ENCODE measurements at regions not wholly inside any gene's neighbourhood (a gene's known extent, or its start where the extent isn't known, plus 50 kb on each side); places are given as distances from the start of the nearest gene placed in this dataset.

GRCh38 chr18:39489431-39489830 lies 1923.8 kb upstream of the CELF4 start:
- H4K20me1 ChIP-seq, result no peaks in the 10 kb centered on the region
- H3K9ac ChIP-seq, result no peak overlapping the region
- H3K4me2 ChIP-seq, result no peak overlapping the region
- H3K9me3 ChIP-seq, result no peaks in the 10 kb centered on the region
- H3K27me3 ChIP-seq, result no peaks in the 10 kb centered on the region
- H3K27ac ChIP-seq, result no peak overlapping the region
- no peaks in the 10 kb centered on the region for H3K36me3 ChIP-seq
- no peaks in the 10 kb centered on the region for H3K4me1 ChIP-seq
- TF ChIP-seq Cebpa-rat (IDR thresholded peaks at IDR 0.05), result no peak
- no peak overlapping the region for H3K4me3 ChIP-seq

- Histone ChIP-seq H3K27ac (no peak overlapping the region), H3K4me1 (no peaks in the 10 kb centered on the region), H3K4me3 (no peak overlapping the region), H3K9ac (no peak overlapping the region), H3K27me3 (no peaks in the 10 kb centered on the region), H3K36me3 (no peaks in the 10 kb centered on the region), H4K20me1 (no peaks in the 10 kb centered on the region), H3K4me2 (no peak overlapping the region), H3K9me3 (no peaks in the 10 kb centered on the region)
- no peak for TF ChIP-seq Cebpa-rat (IDR thresholded peaks at IDR 0.05)
Measured at GRCh38 chr18:39487932-39488331, 1922.3 kb upstream of the CELF4 start.

GRCh38 chr18:39486268-39486667 lies 1920.7 kb upstream of the CELF4 start:
- Histone ChIP-seq H3K27ac (no peak overlapping the region), H3K4me3 (no peak overlapping the region), H4K20me1 (no peaks in the 10 kb centered on the region), H3K4me2 (no peak overlapping the region), H3K27me3 (no peaks in the 10 kb centered on the region), H3K4me1 (no peaks in the 10 kb centered on the region), H3K9ac (no peak overlapping the region), H3K36me3 (no peaks in the 10 kb centered on the region), H3K9me3 (no peaks in the 10 kb centered on the region)
- TF ChIP-seq Cebpa-rat (IDR thresholded peaks at IDR 0.05), result no peak

GRCh38 chr18:39485696-39486095 lies 1920.1 kb upstream of the CELF4 start:
- no peak overlapping the region for H3K4me2 ChIP-seq
- H3K9ac ChIP-seq, result no peak overlapping the region
- H4K20me1 ChIP-seq, result no peaks in the 10 kb centered on the region
- no peaks in the 10 kb centered on the region for H3K36me3 ChIP-seq
- H3K4me3 ChIP-seq, result no peak overlapping the region
- H3K27ac ChIP-seq, result no peak overlapping the region
- no peak for TF ChIP-seq Cebpa-rat (IDR thresholded peaks at IDR 0.05)
- H3K9me3 ChIP-seq, result no peaks in the 10 kb centered on the region
- no peaks in the 10 kb centered on the region for H3K4me1 ChIP-seq
- H3K27me3 ChIP-seq, result no peaks in the 10 kb centered on the region

GRCh38 chr18:39481281-39481680 lies 1915.7 kb upstream of the CELF4 start:
- H4K20me1 ChIP-seq, result no peaks in the 10 kb centered on the region
- H3K4me2 ChIP-seq, result no peak overlapping the region
- no peaks in the 10 kb centered on the region for H3K9me3 ChIP-seq
- H3K36me3 ChIP-seq, result no peaks in the 10 kb centered on the region
- no peak for TF ChIP-seq Cebpa-rat (IDR thresholded peaks at IDR 0.05)
- H3K27me3 ChIP-seq, result no peaks in the 10 kb centered on the region
- H3K4me3 ChIP-seq, result no peak overlapping the region
- no peak overlapping the region for H3K9ac ChIP-seq
- no peak overlapping the region for H3K27ac ChIP-seq
- no peaks in the 10 kb centered on the region for H3K4me1 ChIP-seq

GRCh38 chr18:39480494-39481195 lies 1915.0 kb upstream of the CELF4 start:
- Histone ChIP-seq H3K9ac (no peak overlapping the region), H3K27ac (no peak overlapping the region), H4K20me1 (no peaks in the 10 kb centered on the region), H3K4me2 (no peak overlapping the region), H3K4me3 (no peak overlapping the region), H3K36me3 (no peaks in the 10 kb centered on the region), H3K27me3 (no peaks in the 10 kb centered on the region), H3K4me1 (no peaks in the 10 kb centered on the region), H3K9me3 (no peaks in the 10 kb centered on the region)
- TF ChIP-seq Cebpa-rat (IDR thresholded peaks at IDR 0.05), result no peak

- Histone ChIP-seq H3K9ac (no peak overlapping the region), H3K9me3 (no peaks in the 10 kb centered on the region), H4K20me1 (no peaks in the 10 kb centered on the region), H3K4me2 (no peak overlapping the region), H3K36me3 (no peaks in the 10 kb centered on the region), H3K4me1 (no peaks in the 10 kb centered on the region), H3K27ac (no peak overlapping the region), H3K27me3 (no peaks in the 10 kb centered on the region), H3K4me3 (no peak overlapping the region)
- no peak for TF ChIP-seq Cebpa-rat (IDR thresholded peaks at IDR 0.05)
Measured at GRCh38 chr18:39464006-39464405, 1898.4 kb upstream of the CELF4 start.

- Histone ChIP-seq H3K9ac (no peak overlapping the region), H3K27ac (no peak overlapping the region)
Measured at GRCh38 chr18:39462436-39462835, 1896.8 kb upstream of the CELF4 start.

GRCh38 chr18:39460136-39460535 lies 1894.5 kb upstream of the CELF4 start:
- no peak overlapping the region for H3K27ac ChIP-seq
- H3K36me3 ChIP-seq, result no peaks in the 10 kb centered on the region
- H3K27me3 ChIP-seq, result no peaks in the 10 kb centered on the region
- H3K9me3 ChIP-seq, result no peaks in the 10 kb centered on the region
- H3K9ac ChIP-seq, result no peak overlapping the region
- TF ChIP-seq Cebpa-rat (IDR thresholded peaks at IDR 0.05), result no peak
- H4K20me1 ChIP-seq, result no peaks in the 10 kb centered on the region
- H3K4me3 ChIP-seq, result no peak overlapping the region
- H3K4me2 ChIP-seq, result no peak overlapping the region
- no peaks in the 10 kb centered on the region for H3K4me1 ChIP-seq

More at GRCh38 chr18:39462436-39462835, 1896.8 kb upstream of the CELF4 start:
- Histone ChIP-seq H3K9me3 (no peaks in the 10 kb centered on the region), H3K4me3 (no peak overlapping the region), H4K20me1 (no peaks in the 10 kb centered on the region), H3K36me3 (no peaks in the 10 kb centered on the region), H3K4me2 (no peak overlapping the region), H3K27me3 (no peaks in the 10 kb centered on the region), H3K4me1 (no peaks in the 10 kb centered on the region)
- TF ChIP-seq Cebpa-rat (IDR thresholded peaks at IDR 0.05), result no peak

- Histone ChIP-seq H3K4me2 (no peak overlapping the region), H3K27me3 (no peaks in the 10 kb centered on the region), H3K36me3 (no peaks in the 10 kb centered on the region), H3K27ac (no peak overlapping the region), H3K9ac (no peak overlapping the region), H4K20me1 (no peaks in the 10 kb centered on the region), H3K4me1 (peaks cover 8% of the 10 kb centered on the region; the same call in 1 of the 2 replicates), H3K9me3 (no peaks in the 10 kb centered on the region), H3K4me3 (no peak overlapping the region)
- TF ChIP-seq Cebpa-rat (IDR thresholded peaks at IDR 0.05), result no peak
Measured at GRCh38 chr18:39455285-39455684, 1889.7 kb upstream of the CELF4 start.

- no peak for TF ChIP-seq Cebpa-rat (IDR thresholded peaks at IDR 0.05)
- Histone ChIP-seq H3K27ac (no peak overlapping the region), H3K4me2 (no peak overlapping the region), H3K9me3 (no peaks in the 10 kb centered on the region), H3K9ac (no peak overlapping the region), H3K4me1 (peaks cover 8% of the 10 kb centered on the region; the same call in 1 of the 2 replicates), H3K4me3 (no peak overlapping the region), H3K36me3 (no peaks in the 10 kb centered on the region), H3K27me3 (no peaks in the 10 kb centered on the region), H4K20me1 (no peaks in the 10 kb centered on the region)
Measured at GRCh38 chr18:39454866-39455265, 1889.3 kb upstream of the CELF4 start.
